Suprapubic skin (tissue), 4 donors: ENCODE measurements at regions not wholly inside any gene's neighbourhood (a gene's known extent, or its start where the extent isn't known, plus 50 kb on each side); places are given as distances from the start of the nearest gene placed in this dataset.

ENCODE experiments used
- DNase-seq, 2 donors: peaks; one replicate each; pipeline ENCODE4 v3.0.0-alpha.2; 2019; ENCODE audit warnings: low spot score in 2 of 2
- H3K27ac ChIP-seq: fragments of 200-600 bp; sonication (generic); one replicate; pipeline ENCODE4 v1.5.1; 2019
- H3K27me3 ChIP-seq: fragments of 200-600 bp; sonication (generic); one replicate; pipeline ENCODE4 v1.5.1; 2019
- H3K36me3 ChIP-seq: fragments of 200-600 bp; sonication (generic); one replicate; pipeline ENCODE4 v1.5.1; 2019
- H3K4me1 ChIP-seq: fragments of 200-600 bp; sonication (generic); one replicate; pipeline ENCODE4 v1.5.1; 2019
- H3K4me3 ChIP-seq: fragments of 200-600 bp; sonication (generic); one replicate; pipeline ENCODE4 v1.5.1; 2019; ENCODE audit warnings: mild to moderate bottlenecking
- H3K9me3 ChIP-seq: fragments of 200-600 bp; sonication (generic); one replicate; pipeline ENCODE4 v1.5.1; 2019
- EP300 ChIP-seq: sonication (generic); formaldehyde crosslinking; IDR thresholded peaks from one replicate; pipeline ENCODE4 v1.6.1; 2017; ENCODE audit warnings: antibody characterized with exemption
- POLR2A ChIP-seq, 2 donors: fragments of 450-650 bp; IDR thresholded peaks; one replicate each; pipeline ENCODE4 v1.6.1; 2017; ENCODE audit warnings: antibody characterized with exemption in 2 of 2, mild to moderate bottlenecking in 2 of 2, moderate library complexity in 2 of 2
- POLR2AphosphoS5 ChIP-seq, 3 donors: sonication (generic); formaldehyde crosslinking; IDR thresholded peaks; one replicate each; pipeline ENCODE4 v1.6.1; 2017; ENCODE audit warnings: antibody characterized with exemption in 3 of 3
- WGBS: methylation state at CpG from one replicate; pipeline ENCODE4 v1.1.5; 2018; 5-methylcytosine and 5-hydroxymethylcytosine counted together
- TF ChIP-seq, protein P1 (sequence below), 2 donors: fragments of 200-600 bp in 1 of 2; fragments of 450-650 bp in 1 of 2; sonication (generic) in 1 of 2; IDR thresholded peaks; one replicate each; pipeline ENCODE4 v1.5.1; 2016 to 2019; ENCODE audit warnings: antibody characterized with exemption in 2 of 2, mild to moderate bottlenecking in 1 of 2, moderate library complexity in 1 of 2

DNA sequence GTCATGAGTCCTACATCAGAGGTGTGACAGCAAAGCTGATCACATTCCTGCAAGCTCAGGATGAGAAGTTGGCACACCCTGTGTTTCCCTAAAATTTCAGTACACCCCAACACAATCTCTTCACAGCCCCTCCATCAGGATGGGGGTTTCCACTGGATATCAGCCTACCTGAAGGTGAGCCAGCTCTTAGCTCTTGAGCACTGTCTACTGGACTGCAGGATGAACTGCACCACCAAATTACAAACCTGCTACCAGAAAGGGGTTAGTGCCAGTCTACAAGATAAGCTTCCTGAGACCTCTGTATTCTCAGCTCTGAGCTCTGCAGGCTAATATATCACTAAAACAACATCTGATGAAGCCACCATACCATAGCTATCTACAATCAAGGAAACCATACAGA, 1616.2 kb upstream of the SPRY2 start:
- no peak for TF ChIP-seq EP300
- TF ChIP-seq, protein P1, sequence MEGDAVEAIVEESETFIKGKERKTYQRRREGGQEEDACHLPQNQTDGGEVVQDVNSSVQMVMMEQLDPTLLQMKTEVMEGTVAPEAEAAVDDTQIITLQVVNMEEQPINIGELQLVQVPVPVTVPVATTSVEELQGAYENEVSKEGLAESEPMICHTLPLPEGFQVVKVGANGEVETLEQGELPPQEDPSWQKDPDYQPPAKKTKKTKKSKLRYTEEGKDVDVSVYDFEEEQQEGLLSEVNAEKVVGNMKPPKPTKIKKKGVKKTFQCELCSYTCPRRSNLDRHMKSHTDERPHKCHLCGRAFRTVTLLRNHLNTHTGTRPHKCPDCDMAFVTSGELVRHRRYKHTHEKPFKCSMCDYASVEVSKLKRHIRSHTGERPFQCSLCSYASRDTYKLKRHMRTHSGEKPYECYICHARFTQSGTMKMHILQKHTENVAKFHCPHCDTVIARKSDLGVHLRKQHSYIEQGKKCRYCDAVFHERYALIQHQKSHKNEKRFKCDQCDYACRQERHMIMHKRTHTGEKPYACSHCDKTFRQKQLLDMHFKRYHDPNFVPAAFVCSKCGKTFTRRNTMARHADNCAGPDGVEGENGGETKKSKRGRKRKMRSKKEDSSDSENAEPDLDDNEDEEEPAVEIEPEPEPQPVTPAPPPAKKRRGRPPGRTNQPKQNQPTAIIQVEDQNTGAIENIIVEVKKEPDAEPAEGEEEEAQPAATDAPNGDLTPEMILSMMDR (IDR thresholded peaks at IDR 0.05) = no peak
- no peak for TF ChIP-seq POLR2A (IDR thresholded peaks at IDR 0.05)
- TF ChIP-seq POLR2AphosphoS5 (IDR thresholded peaks at IDR 0.05) = no peak
- DNase-seq = no peak
- Histone ChIP-seq H3K27ac (no peak overlapping the region), H3K27me3 (no peaks in the 10 kb centered on the region), H3K4me1 (no peaks in the 10 kb centered on the region), H3K9me3 (no peaks in the 10 kb centered on the region), H3K36me3 (no peaks in the 10 kb centered on the region), H3K4me3 (no peak overlapping the region)

DNA sequence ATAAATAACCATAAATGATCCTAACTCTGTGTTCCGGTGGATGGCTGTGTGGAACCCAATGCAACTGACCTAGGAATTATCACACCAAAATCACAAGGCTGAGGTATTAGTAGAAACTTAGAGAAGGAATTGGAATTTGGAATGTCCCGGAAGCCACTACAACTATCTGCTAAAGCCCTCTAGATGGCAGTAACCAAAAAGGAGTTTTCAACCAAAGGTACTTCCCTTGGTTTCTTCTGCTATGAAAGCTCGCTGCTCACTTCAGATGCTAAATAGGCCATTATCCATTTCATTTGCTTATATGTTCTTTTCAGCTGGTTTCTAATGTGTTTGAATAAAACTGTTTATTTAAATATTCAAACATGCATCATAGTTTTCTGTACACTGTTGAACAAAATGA, 1589.1 kb upstream of the SPRY2 start:
- Histone ChIP-seq H3K9me3 (no peaks in the 10 kb centered on the region), H3K4me1 (no peaks in the 10 kb centered on the region), H3K27ac (no peak overlapping the region), H3K27me3 (no peaks in the 10 kb centered on the region), H3K36me3 (no peaks in the 10 kb centered on the region), H3K4me3 (no peak overlapping the region)
- no peak for DNase-seq
- TF ChIP-seq POLR2AphosphoS5 (IDR thresholded peaks at IDR 0.05) (no peak), POLR2A (IDR thresholded peaks at IDR 0.05) (no peak), EP300 (no peak)
- TF ChIP-seq, protein P1 (IDR thresholded peaks at IDR 0.05) = no peak
- 42% methylated on average over 3 of the region's 3 CpGs for WGBS

DNA sequence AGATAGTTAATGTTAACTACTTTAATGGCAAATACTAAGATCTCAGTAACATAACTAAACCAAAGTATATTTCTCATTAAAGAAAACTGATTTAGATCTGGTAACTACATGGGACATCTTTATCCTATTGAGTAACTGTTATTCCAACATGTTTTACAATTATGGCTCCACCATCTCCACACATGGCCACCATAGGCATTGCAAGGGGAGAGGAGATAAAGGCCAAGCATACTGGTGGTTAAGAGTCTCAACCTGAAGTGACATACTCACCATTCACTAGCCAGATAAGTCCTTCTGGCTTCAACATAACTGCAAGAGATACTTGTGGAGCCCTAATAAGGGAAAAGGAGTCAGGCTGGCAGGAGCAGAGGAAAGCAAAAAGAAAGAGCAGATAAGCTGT, 1586.4 kb upstream of the SPRY2 start:
- Histone ChIP-seq H3K36me3 (no peaks in the 10 kb centered on the region), H3K9me3 (no peaks in the 10 kb centered on the region), H3K4me3 (no peak overlapping the region), H3K27me3 (no peaks in the 10 kb centered on the region), H3K27ac (no peak overlapping the region), H3K4me1 (no peaks in the 10 kb centered on the region)
- TF ChIP-seq EP300 (no peak), POLR2AphosphoS5 (IDR thresholded peaks at IDR 0.05) (no peak), POLR2A (IDR thresholded peaks at IDR 0.05) (no peak)
- TF ChIP-seq, protein P1 (IDR thresholded peaks at IDR 0.05) = no peak
- no peak for DNase-seq

DNA sequence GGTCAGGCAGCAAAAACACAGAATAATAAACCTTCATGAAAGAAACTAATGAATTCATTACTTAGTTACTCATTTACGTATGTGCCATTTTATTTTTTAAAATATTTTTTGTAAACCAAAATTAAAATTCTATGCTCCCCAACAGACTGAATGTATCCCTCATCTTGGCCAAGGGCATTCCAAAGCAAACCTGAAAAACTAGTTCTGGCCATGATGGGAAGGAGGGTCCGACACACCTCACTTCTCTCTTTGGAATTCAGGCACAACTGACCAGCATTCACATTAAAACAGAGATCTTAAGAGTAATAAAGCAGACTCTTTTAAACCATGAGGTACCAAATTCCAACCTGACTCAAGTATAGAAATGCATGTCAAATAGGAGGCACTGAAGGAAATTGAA, 1576.9 kb upstream of the SPRY2 start:
- Histone ChIP-seq H3K27ac (no peak overlapping the region), H3K9me3 (no peaks in the 10 kb centered on the region), H3K27me3 (no peaks in the 10 kb centered on the region), H3K4me3 (no peak overlapping the region), H3K4me1 (no peaks in the 10 kb centered on the region), H3K36me3 (no peaks in the 10 kb centered on the region)
- 84% methylated on average over 2 of the region's 2 CpGs for WGBS
- TF ChIP-seq POLR2AphosphoS5 (IDR thresholded peaks at IDR 0.05) (no peak), EP300 (no peak), POLR2A (IDR thresholded peaks at IDR 0.05) (no peak)
- TF ChIP-seq, protein P1 (IDR thresholded peaks at IDR 0.05) = no peak
- DNase-seq = no peak

DNA sequence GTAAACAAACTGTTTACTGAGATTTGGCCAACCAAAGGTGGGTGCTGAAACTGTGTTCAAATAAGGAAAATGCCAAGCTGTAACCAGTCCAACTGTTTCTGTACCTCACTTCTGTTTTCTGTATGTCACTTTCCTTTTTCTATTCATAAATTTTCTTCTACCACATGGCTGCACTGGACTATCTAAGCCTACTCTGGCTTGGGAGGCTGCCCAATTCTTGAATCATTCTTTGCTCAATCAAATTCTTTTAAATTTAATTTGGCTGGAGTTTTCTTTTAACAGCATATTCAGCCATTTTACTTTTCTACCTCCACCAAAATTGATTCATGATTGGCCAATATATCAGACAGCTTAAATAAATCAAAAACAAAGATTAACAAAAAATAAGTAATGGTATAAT, 1575.5 kb upstream of the SPRY2 start:
- H3K9me3 ChIP-seq = no peaks in the 10 kb centered on the region
- H3K4me1 ChIP-seq = no peaks in the 10 kb centered on the region
- no peak for TF ChIP-seq EP300
- TF ChIP-seq, protein P1 (IDR thresholded peaks at IDR 0.05) = no peak
- no peaks in the 10 kb centered on the region for H3K36me3 ChIP-seq
- no peak overlapping the region for H3K4me3 ChIP-seq
- no peaks in the 10 kb centered on the region for H3K27me3 ChIP-seq
- no peak for DNase-seq
- no peak overlapping the region for H3K27ac ChIP-seq
